Panc1 (cell line): ENCODE measurements at regions not wholly inside any gene's neighbourhood (a gene's known extent, or its start where the extent isn't known, plus 50 kb on each side); places are given as distances from the start of the nearest gene placed in this dataset.

Source experiments
- POLR2AphosphoS5 ChIP-seq: IDR thresholded peaks from 2 replicates; pipeline ENCODE4 v1.6.1; 2012; ENCODE audit warnings: mild to moderate bottlenecking, low read depth, low read length, moderate library complexity
- REST ChIP-seq, 2 experiments: IDR thresholded peaks; 2 replicates each; pipeline ENCODE4 v1.6.1; 2011 to 2012; ENCODE audit warnings: low read depth in 2 of 2, control low read depth in 1 of 2, low read length in 1 of 2, mild to moderate bottlenecking in 1 of 2, moderate library complexity in 1 of 2; ENCODE audit not compliant: insufficient read depth in 1 of 2
- SIN3A ChIP-seq: IDR thresholded peaks from 2 replicates; pipeline ENCODE4 v1.6.1; 2012; ENCODE audit warnings: low read depth, mild to moderate bottlenecking, low read length, moderate library complexity, borderline replicate concordance; ENCODE audit not compliant: insufficient read depth
- TF ChIP-seq, protein P1 (sequence below): fragments of 450-650 bp; IDR thresholded peaks from 2 replicates; pipeline ENCODE4 v1.5.1; 2017; ENCODE audit warnings: mild to moderate bottlenecking

DNA sequence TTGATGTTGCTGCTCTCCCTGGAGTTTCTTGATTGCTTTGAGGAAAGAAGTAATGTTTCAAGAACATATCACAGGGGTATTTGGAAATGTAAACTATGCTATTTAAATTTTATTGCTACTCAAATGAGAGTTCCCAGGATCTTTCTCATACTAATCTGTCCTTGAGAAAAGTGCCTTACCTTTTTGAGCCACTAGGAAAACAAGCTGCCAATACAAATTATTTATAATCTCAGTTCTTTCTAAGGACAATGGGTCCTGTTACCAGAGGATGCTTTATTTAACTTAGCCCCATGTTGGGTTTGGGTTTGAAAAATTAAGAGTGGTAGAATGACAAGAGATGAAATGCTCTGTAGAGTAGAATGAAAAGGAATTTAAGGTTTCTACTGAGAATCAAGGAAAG, 258.2 kb upstream of the PRKD1 start:
- TF ChIP-seq, protein P1, sequence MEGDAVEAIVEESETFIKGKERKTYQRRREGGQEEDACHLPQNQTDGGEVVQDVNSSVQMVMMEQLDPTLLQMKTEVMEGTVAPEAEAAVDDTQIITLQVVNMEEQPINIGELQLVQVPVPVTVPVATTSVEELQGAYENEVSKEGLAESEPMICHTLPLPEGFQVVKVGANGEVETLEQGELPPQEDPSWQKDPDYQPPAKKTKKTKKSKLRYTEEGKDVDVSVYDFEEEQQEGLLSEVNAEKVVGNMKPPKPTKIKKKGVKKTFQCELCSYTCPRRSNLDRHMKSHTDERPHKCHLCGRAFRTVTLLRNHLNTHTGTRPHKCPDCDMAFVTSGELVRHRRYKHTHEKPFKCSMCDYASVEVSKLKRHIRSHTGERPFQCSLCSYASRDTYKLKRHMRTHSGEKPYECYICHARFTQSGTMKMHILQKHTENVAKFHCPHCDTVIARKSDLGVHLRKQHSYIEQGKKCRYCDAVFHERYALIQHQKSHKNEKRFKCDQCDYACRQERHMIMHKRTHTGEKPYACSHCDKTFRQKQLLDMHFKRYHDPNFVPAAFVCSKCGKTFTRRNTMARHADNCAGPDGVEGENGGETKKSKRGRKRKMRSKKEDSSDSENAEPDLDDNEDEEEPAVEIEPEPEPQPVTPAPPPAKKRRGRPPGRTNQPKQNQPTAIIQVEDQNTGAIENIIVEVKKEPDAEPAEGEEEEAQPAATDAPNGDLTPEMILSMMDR = no peak; the same call in 1 of the 2 replicates
- TF ChIP-seq POLR2AphosphoS5 = no peak
- TF ChIP-seq REST (IDR thresholded peaks at IDR 0.05; ENCODE audit: insufficient read depth in 1 of 2, low read depth in 2 of 2, low read length in 1 of 2) = no peak
- TF ChIP-seq SIN3A = no peak
